ENCODE measurements at regions not wholly inside any gene's neighbourhood (a gene's known extent, or its start where the extent isn't known, plus 50 kb on each side); places are given as distances from the start of the nearest gene placed in this dataset.
"Not testable (repeated sequence)": the region's sequence is repeated elsewhere in the genome, so short reads cannot be mapped to it uniquely, and the experiment has no call there.

DNA sequence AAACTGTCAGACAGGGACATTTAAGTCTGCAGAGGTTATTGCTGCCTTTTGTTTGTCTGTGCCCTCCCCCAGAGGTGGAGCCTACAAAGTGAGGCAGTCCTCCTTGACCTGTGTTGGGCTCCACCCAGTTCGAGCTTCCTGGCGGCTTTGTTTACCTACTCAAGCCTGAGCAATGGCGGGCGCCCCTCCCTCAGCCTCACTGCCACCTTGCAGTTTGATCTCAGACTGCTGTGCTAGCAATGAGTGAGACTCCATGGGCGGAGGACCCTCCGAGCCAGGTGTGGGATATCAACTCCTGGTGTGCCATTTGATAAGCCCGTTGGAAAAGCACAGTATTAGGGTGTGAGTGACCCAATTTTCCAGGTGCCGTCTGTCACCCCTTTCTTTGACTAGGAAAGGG lies 632.7 kb downstream of the GALC start:
- POLR2A ChIA-PET, CTCF ChIA-PET: not testable (repeated sequence)

DNA sequence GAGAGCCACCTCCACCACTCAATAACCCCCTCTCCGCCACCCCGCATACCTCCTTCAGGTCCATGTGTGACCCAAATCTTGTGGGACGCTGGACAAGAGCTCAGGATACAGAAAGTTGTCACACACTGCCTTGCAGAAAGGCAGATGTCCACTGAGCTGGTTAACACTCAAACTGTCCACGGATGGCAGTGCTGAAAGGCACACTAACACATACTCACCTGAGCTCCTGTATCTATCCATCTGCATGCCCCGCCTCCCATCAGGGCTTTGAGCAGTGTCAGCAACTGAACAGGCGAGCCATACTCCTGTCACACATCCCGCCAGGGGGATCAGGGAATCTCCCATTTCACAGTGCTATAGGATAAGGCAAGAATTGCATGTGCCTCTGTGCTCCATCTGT lies 642.0 kb downstream of the GALC start:
- ChIA-PET CTCF (no interaction called here), POLR2A (no interaction called here)

GRCh38 chr14:87349921-87350320 lies 643.1 kb downstream of the GALC start:
- CTCF ChIA-PET: no interaction called here
- POLR2A ChIA-PET: no interaction called here

DNA sequence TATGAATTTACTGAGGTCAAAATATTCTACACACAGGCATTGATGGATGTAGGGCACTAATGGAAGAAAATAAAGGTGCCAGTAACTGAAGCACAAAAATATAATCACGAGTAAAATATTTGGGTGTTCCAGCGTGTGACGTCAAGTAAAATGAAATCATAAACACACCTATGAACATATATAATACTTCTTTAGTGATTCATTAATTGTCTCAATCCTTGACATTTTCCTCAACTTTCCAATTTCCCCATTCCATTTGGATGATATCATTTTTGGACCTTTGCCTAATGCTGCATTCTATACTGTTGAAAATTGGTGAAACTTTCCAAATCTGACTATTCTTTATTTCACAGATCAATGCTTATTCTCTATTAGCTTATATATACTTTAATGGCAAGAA lies 649.3 kb downstream of the GALC start:
- ChIA-PET POLR2A (no interaction called here), CTCF (no interaction called here)

DNA sequence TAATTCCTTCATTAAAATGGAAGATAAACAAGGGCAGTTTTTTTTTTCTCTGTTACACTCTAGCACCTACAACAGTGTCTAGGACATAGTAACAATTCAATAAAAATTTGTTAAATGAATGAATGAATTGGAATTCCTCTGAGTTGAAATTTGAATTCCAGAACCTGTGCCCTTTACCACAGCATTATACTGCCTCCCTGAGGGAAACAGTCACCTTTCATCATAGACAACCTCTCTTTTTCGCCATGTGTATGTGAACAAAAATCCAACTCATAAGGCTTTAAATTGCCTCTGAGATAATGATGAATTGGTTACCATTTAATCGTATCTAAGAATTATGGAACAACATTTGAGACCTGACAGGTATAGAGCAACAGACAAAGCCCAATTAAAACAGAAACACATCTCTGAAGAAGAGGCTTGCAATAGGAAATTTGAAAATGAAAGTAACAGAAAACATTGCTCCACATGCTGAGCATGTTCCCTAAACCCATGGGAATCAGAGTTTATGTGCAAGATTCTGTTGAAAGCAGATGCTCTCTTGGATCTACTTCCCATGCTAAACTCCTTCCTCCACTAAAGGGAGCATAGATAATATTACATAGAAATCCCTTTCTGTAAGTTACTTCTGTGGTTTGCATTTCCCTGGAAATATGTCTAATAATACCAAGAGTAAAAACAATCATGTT lies 657.8 kb downstream of the GALC start:
- ChIA-PET CTCF (no interaction called here), POLR2A (no interaction called here)

DNA sequence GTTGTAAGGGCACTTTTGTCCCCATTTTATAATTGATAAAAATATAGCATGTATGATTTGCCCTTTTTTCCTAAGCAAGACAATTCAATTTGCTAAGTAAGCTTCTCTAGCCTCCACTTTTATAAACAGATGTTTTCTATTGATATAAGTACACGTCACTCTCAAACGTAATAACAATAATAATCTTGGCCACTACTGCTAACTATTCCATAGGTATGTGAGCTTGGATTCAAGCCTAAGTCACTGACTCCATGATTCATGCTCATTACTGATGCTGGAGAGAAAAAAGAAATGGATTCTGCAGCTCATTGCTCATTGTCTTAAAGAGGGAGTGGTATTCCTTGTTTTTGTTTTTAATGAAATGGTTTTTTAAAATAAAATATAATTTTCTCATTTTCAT lies 661.0 kb downstream of the GALC start:
- ChIA-PET CTCF (no interaction called here), POLR2A (no interaction called here)

DNA sequence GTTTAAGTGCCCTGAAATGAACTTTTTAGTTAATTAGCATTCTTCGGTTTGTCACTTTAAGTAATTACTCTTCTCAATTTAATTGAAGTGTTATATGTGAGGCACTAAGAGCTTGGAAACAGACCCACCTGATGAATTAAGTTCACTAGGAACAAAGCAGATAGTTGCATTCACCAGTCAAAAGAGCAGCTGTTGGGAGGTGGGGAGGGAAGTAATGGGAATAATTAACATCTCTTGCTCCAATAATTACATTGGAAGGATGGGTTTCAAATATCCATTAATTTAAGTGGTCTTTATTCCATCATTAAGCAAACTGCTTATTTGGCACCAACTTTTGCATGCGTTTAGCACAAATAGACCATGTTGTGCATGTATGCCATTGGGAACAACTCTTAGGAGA lies 667.2 kb downstream of the GALC start:
- ChIA-PET CTCF (no interaction called here), POLR2A (no interaction called here)

DNA sequence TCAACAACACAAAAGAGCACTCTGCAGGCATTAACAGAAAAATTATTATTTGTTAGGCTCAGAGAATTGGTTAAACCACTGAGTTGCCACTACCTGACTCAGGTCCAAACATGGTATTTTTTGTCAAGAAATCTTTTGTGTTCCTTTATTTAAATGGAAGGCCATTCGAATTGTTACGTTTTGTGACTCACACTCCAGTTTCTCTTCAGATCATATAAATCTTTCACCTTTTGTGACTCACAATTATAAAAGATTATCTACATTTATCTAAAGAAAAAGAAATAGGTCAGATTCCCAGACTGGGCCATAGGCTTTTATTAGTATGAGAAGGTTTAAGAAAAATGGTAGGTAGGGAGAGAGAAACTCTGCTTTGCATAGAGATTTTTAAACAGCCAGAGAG lies 669.8 kb downstream of the GALC start:
- ChIA-PET CTCF (no interaction called here), POLR2A (no interaction called here)

DNA sequence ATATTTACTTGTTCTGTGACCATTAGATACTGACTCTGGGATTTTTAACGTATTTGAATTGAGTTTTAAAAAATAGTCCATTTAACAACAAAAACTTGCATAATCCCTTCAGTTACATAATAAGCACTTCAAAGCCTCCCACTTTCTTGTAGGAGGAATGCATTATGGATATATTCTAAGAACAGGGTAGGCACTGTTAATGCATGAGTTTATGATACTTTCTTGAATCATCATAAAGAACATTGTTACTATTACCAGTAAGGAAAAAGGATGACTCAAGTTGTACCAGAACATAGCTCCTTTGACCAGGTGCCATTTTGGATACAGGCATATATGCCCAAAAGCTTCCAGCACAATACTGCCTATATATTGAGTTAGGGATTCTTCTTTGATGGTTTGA lies 671.4 kb downstream of the GALC start:
- POLR2A ChIA-PET: no interaction called here
- CTCF ChIA-PET: no interaction called here

DNA sequence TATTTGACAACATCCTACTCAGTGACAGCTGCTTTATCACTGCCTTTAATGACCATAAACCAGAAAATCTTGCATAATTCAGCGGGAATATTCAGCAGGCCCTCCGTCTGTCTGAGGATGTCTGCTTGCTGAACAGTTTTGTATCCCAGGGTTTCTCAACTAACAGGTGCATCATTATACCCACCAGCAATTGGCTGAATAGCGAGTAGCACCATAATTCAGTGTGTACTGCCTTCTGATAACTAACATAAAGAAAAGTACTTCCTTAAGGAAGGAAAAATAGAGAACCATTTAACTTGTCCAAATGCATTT lies 680.1 kb downstream of the GALC start:
- ChIA-PET POLR2A (no interaction called here), CTCF (no interaction called here)

- ChIA-PET POLR2A (no interaction called here), CTCF (no interaction called here)
Observed at GRCh38 chr14:87312169-87312893, 680.7 kb downstream of the GALC start.

- POLR2A ChIA-PET: no interaction called here
- CTCF ChIA-PET: no interaction called here
Observed at GRCh38 chr14:87309557-87309956, 683.4 kb downstream of the GALC start.

GRCh38 chr14:87306409-87307168 lies 686.4 kb downstream of the GALC start:
- CTCF ChIA-PET: no interaction called here
- POLR2A ChIA-PET: no interaction called here

DNA sequence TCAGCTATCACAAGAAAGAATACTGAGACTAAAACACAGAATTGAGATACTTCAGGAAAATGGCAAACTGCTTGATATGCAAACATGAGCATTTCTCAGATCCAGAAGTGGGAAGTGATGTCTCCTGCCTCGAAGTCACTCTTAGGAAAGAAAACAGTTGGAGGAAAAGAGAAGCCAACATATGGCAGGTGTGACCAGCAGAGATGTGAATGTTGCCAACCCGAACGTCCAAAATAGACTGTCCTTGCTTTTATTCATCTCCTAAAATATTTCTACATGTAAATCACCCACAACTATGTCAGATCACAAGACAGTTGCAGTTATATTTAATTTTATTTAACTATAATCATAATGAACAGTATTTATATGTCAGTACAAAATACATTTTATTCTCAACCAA lies 687.6 kb downstream of the GALC start:
- ChIA-PET POLR2A (no interaction called here), CTCF (no interaction called here)

DNA sequence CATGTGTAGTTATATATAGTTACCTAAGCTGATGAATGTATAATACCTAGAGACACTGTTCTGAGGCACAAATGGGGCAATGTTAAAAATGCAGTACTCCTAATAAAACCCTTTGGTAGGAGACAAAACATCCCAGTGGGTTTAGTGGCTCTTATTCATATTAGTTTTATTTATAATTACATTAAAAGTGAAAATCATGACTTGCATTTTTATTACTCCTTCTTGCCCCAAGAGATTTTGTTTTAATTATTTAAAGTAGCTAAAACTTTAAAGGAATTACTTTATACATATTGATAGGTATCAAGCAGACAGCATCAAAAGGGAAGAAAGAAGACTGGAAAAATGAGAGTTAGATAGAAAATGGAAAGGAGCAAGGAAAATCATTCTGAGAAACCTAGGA lies 688.6 kb downstream of the GALC start:
- CTCF ChIA-PET: no interaction called here

GRCh38 chr14:87286826-87287225 lies 706.2 kb downstream of the GALC start:
- ChIA-PET POLR2A (no interaction called here), CTCF (no interaction called here)

More for the DNA sequence above, 688.6 kb downstream of the GALC start:
- POLR2A ChIA-PET: no interaction called here

DNA sequence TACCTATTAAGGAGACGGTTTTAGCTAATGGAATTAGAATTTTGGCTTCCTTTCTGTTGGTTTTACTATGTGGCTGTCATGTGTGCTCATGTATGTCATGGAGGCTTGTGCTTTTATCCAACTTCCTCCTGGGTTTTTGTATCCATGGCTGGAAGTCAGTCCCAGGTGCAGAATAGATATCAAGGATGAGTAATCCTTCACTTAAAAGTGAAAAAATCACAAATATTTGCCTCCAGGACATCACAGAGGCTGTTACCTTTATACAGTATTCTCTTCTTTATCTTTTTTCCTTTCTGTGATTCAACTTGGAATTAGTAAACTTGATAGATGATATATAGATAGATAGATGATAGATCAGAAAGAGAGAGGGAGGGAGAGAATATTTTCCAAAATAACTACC lies 706.8 kb downstream of the GALC start:
- CTCF ChIA-PET: no interaction called here
- POLR2A ChIA-PET: no interaction called here

GRCh38 chr14:87285506-87285905 lies 707.5 kb downstream of the GALC start:
- ChIA-PET CTCF (no interaction called here), POLR2A (no interaction called here)

DNA sequence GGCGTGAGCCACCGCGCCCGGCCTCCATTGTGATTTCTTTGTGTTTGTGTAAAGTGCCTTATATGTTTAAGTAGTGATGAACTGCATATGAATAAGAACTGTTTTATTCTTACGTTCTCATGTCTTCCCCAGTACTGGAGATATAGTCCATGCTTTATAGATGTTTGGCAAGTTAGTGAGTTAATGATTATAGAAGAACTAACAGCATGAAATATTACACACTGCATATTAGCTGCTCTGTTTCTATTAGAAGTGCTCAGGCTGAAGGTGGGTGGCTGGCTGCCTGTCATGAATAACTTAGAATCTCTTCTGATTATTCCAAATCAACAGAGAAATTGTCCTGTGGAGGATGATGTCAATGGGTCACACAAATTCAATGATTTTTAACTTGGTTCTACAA lies 709.4 kb downstream of the GALC start:
- ChIA-PET POLR2A (no interaction called here), CTCF (no interaction called here)

- ChIA-PET CTCF (no interaction called here), POLR2A (no interaction called here)
Observed at GRCh38 chr14:87282266-87282665, 710.7 kb downstream of the GALC start.

- POLR2A ChIA-PET: no interaction called here
- CTCF ChIA-PET: no interaction called here
Observed at GRCh38 chr14:87278415-87278814, 714.6 kb downstream of the GALC start.

GRCh38 chr14:87271331-87271730 lies 721.7 kb downstream of the GALC start:
- ChIA-PET CTCF (no interaction called here), POLR2A (no interaction called here)
